Naive thymus-derived CD4-positive, alpha-beta T cell (primary cell): ENCODE measurements at regions not wholly inside any gene's neighbourhood (a gene's known extent, or its start where the extent isn't known, plus 50 kb on each side); places are given as distances from the start of the nearest gene placed in this dataset.

Source experiments
- ATAC-seq: fragments of 150-1000 bp; cut with Tn5 transposase; 2 replicates; pipeline ENCODE4 v1.10.0; 2021; ENCODE audit warnings: mild to moderate bottlenecking, moderate library complexity
- CTCF ChIA-PET: fragments of 350-600 bp; sonication (Branson Sonifier 250); formaldehyde crosslinking; loops from one replicate; lab custom pipeline; 2021; ENCODE audit warnings: antibody characterized with exemption; lab: Charles Lee
- POLR2A ChIA-PET: fragments of 350-600 bp; sonication (Branson Sonifier 250); formaldehyde crosslinking; loops from one replicate; lab custom pipeline; 2021; ENCODE audit warnings: antibody characterized with exemption, inconsistent platforms; lab: Charles Lee
- DNase-seq, 9 donors: peaks; one replicate each; pipeline versions ENCODE4 v3.0.0 to v3.0.0-alpha.2; 2020 to 2022; ENCODE audit warnings: mixed read lengths in 1 of 9
- H3K27ac ChIP-seq: one replicate; pipeline ENCODE4 v1.7.0; 2013; ENCODE audit warnings: mild to moderate bottlenecking, low read depth, low read length, moderate library complexity
- H3K27me3 ChIP-seq, 2 donors: one replicate each; pipeline ENCODE4 v1.7.0; 2013; ENCODE audit warnings: low read length in 2 of 2, mild to moderate bottlenecking in 2 of 2, moderate library complexity in 2 of 2; ENCODE audit not compliant: control insufficient read depth in 2 of 2, insufficient read depth in 2 of 2
- H3K36me3 ChIP-seq, 3 experiments: 1 replicate in 2 of 3; 2 replicates in 1 of 3; pipeline ENCODE4 v1.7.0; 2013; ENCODE audit warnings: low read length in 3 of 3, mild to moderate bottlenecking in 3 of 3, moderate library complexity in 1 of 3; ENCODE audit not compliant: insufficient read depth in 3 of 3, control insufficient read depth in 2 of 3
- H3K4me1 ChIP-seq, 2 donors: one replicate each; pipeline ENCODE4 v1.7.0; 2013; ENCODE audit warnings: low read length in 2 of 2, mild to moderate bottlenecking in 2 of 2, moderate library complexity in 1 of 2; ENCODE audit not compliant: control insufficient read depth in 2 of 2, insufficient read depth in 2 of 2
- H3K4me3 ChIP-seq: 2 replicates; pipeline ENCODE4 v1.7.0; 2013; ENCODE audit warnings: mild to moderate bottlenecking, low read length
- H3K9me3 ChIP-seq, 3 experiments: 1 replicate in 2 of 3; 2 replicates in 1 of 3; pipeline ENCODE4 v1.7.0; 2013; ENCODE audit warnings: low read length in 3 of 3; ENCODE audit not compliant: control insufficient read depth in 2 of 3
- H3K27ac Mint-ChIP-seq, 9 donors: one replicate each; pipeline ENCODE4 v1.8.0; 2020 to 2022; ENCODE audit warnings: mixed read lengths in 9 of 9, mild to moderate bottlenecking in 8 of 9, moderate library complexity in 5 of 9, inconsistent platforms in 2 of 9
- H3K27me3 Mint-ChIP-seq, 5 donors: one replicate each; pipeline ENCODE4 v1.8.0; 2021 to 2022; ENCODE audit warnings: mixed read lengths in 5 of 5, mild to moderate bottlenecking in 1 of 5
- H3K36me3 Mint-ChIP-seq, 5 donors: one replicate each; pipeline ENCODE4 v1.8.0; 2020 to 2022; ENCODE audit warnings: mixed read lengths in 5 of 5, mild to moderate bottlenecking in 3 of 5, inconsistent platforms in 1 of 5
- H3K4me1 Mint-ChIP-seq, 7 donors: one replicate each; pipeline ENCODE4 v1.8.0; 2020 to 2022; ENCODE audit warnings: mixed read lengths in 7 of 7, mild to moderate bottlenecking in 3 of 7, inconsistent platforms in 1 of 7
- H3K4me3 Mint-ChIP-seq, 10 donors: one replicate each; pipeline ENCODE4 v1.8.0; 2020 to 2022; ENCODE audit warnings: mild to moderate bottlenecking in 10 of 10, mixed read lengths in 10 of 10, moderate library complexity in 6 of 10, inconsistent platforms in 2 of 10
- H3K9me3 Mint-ChIP-seq, 11 donors: one replicate each; pipeline ENCODE4 v1.8.0; 2020 to 2022; ENCODE audit warnings: mixed read lengths in 11 of 11, mild to moderate bottlenecking in 4 of 11, inconsistent platforms in 1 of 11, moderate library complexity in 1 of 11
- intact Hi-C, 2 donors: fragments of 100-400 bp; cut with micrococcal nuclease; formaldehyde crosslinking; loops; one replicate each; pipeline ENCODE4 v1.15.1; 2023

GRCh38 chr4:125847518-125847917 is 532.8 kb downstream of the FAT4 start:
- no peaks in the 10 kb centered on the region for H3K9me3 ChIP-seq
- ChIA-PET CTCF (no interaction called here), POLR2A (no interaction called here)
- no peaks in the 10 kb centered on the region for H3K36me3 Mint-ChIP-seq
- H3K27me3 Mint-ChIP-seq: no peaks in the 10 kb centered on the region
- H3K4me3 ChIP-seq: no peak overlapping the region
- H3K4me1 ChIP-seq: no peaks in the 10 kb centered on the region
- H3K9me3 Mint-ChIP-seq: peaks cover 0 to 11% (median 0%) of the 10 kb centered on the region in 11 donors
- intact Hi-C loops: no loop called here
- no peak for ATAC-seq
- H3K4me3 Mint-ChIP-seq: no peak overlapping the region
- H3K4me1 Mint-ChIP-seq: no peaks in the 10 kb centered on the region
- no peaks in the 10 kb centered on the region for H3K27me3 ChIP-seq
- no peak overlapping the region for H3K27ac ChIP-seq
- DNase-seq: no peak
- H3K36me3 ChIP-seq: no peaks in the 10 kb centered on the region
- H3K27ac Mint-ChIP-seq: no peak overlapping the region

DNA sequence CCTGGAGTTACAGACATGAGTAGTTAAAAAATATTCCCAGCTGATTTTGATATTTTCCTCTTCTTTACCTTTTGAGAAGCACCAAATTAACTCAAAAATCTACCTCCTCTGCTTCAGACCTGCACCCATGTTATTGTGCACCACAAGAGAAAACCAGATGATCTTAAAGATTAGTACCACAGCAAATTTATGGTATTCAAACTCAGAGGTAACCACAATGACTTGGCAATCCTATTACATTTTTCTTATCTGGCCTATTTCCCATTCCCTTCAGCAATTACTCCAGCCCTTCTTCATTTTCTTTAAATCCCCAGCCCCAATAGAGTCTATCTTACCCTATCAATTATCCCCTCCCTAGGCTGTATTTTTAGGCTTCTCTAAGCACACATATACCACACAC is 535.1 kb downstream of the FAT4 start:
- H3K9me3 ChIP-seq: no peaks in the 10 kb centered on the region
- DNase-seq (no peak), ATAC-seq (no peak)
- ChIA-PET POLR2A (no interaction called here), CTCF (no interaction called here)
- Mint-ChIP-seq H3K27me3 (no peaks in the 10 kb centered on the region), H3K4me3 (no peak overlapping the region), H3K9me3 (peaks cover 0 to 4% (median 0%) of the 10 kb centered on the region in 11 donors), H3K36me3 (no peaks in the 10 kb centered on the region), H3K27ac (no peak overlapping the region), H3K4me1 (no peaks in the 10 kb centered on the region)
- no peak overlapping the region for H3K27ac ChIP-seq
- H3K27me3 ChIP-seq: no peaks in the 10 kb centered on the region
- intact Hi-C loops: no loop called here
- no peak overlapping the region for H3K4me3 ChIP-seq
- no peaks in the 10 kb centered on the region for H3K36me3 ChIP-seq
- H3K4me1 ChIP-seq: no peaks in the 10 kb centered on the region

GRCh38 chr4:125891597-125892258 is 577.0 kb downstream of the FAT4 start:
- H3K4me3 Mint-ChIP-seq: no peak overlapping the region
- H3K27ac Mint-ChIP-seq: no peak overlapping the region
- H3K36me3 ChIP-seq: no peaks in the 10 kb centered on the region
- no peaks in the 10 kb centered on the region for H3K4me1 Mint-ChIP-seq
- intact Hi-C loops: no loop called here
- no peaks in the 10 kb centered on the region for H3K9me3 ChIP-seq
- H3K27me3 ChIP-seq: no peaks in the 10 kb centered on the region
- H3K9me3 Mint-ChIP-seq: peaks cover 2 to 30% (median 11%) of the 10 kb centered on the region in 11 donors
- no peak overlapping the region for H3K4me3 ChIP-seq
- ATAC-seq (no peak), DNase-seq (no peak)
- H3K27me3 Mint-ChIP-seq: no peaks in the 10 kb centered on the region
- no peaks in the 10 kb centered on the region for H3K36me3 Mint-ChIP-seq
- no peak overlapping the region for H3K27ac ChIP-seq
- no peaks in the 10 kb centered on the region for H3K4me1 ChIP-seq
- POLR2A ChIA-PET: no interaction called here
- CTCF ChIA-PET: no interaction called here

DNA sequence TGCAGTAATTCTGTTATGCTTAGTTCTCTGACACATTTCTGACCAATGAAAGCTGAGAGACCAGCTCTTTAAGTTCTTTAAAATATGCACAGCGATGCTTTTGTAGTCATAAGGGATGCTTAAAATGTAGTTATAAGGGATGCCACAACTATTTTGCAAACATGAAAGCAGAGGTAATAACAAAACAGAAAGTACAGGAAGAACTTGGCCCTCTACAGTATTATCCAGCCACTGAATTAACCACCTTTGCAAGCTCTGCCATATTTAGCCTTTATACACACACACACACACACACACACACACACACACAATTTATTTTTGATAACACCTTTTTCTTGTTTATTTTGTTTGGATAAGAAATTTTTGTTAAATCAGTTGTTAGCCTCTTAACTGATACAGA is 590.0 kb downstream of the FAT4 start:
- ATAC-seq (no peak), DNase-seq (no peak)
- peaks cover 0 to 28% (median 4%) of the 10 kb centered on the region in 11 donors for H3K9me3 Mint-ChIP-seq
- POLR2A ChIA-PET: no interaction called here
- Histone ChIP-seq H3K36me3 (no peaks in the 10 kb centered on the region), H3K4me1 (no peaks in the 10 kb centered on the region), H3K9me3 (no peaks in the 10 kb centered on the region), H3K27ac (no peak overlapping the region), H3K27me3 (no peaks in the 10 kb centered on the region), H3K4me3 (no peak overlapping the region)
- H3K4me1 Mint-ChIP-seq: no peaks in the 10 kb centered on the region
- no peak overlapping the region for H3K4me3 Mint-ChIP-seq
- intact Hi-C loops: no loop called here
- no peaks in the 10 kb centered on the region for H3K36me3 Mint-ChIP-seq
- CTCF ChIA-PET: no interaction called here
- no peaks in the 10 kb centered on the region for H3K27me3 Mint-ChIP-seq
- H3K27ac Mint-ChIP-seq: no peak overlapping the region

- intact Hi-C loops: no loop called here
- DNase-seq (no peak), ATAC-seq (no peak)
- H3K36me3 Mint-ChIP-seq: no peaks in the 10 kb centered on the region
- no peaks in the 10 kb centered on the region for H3K36me3 ChIP-seq
- no peak overlapping the region for H3K4me3 ChIP-seq
- CTCF ChIA-PET: no interaction called here
- no peak overlapping the region for H3K27ac ChIP-seq
- H3K27me3 Mint-ChIP-seq: no peaks in the 10 kb centered on the region
- no peaks in the 10 kb centered on the region for H3K27me3 ChIP-seq
- H3K9me3 Mint-ChIP-seq: peaks cover 0 to 23% (median 4%) of the 10 kb centered on the region in 11 donors
- no peaks in the 10 kb centered on the region for H3K4me1 ChIP-seq
- H3K4me3 Mint-ChIP-seq: no peak overlapping the region
- no peak overlapping the region for H3K27ac Mint-ChIP-seq
- POLR2A ChIA-PET: no interaction called here
- H3K9me3 ChIP-seq: no peaks in the 10 kb centered on the region
- H3K4me1 Mint-ChIP-seq: no peaks in the 10 kb centered on the region
Observed at GRCh38 chr4:125911058-125911457, 596.3 kb downstream of the FAT4 start.

GRCh38 chr4:125911481-125911880 is 596.7 kb downstream of the FAT4 start:
- ATAC-seq (no peak), DNase-seq (no peak)
- H3K27ac Mint-ChIP-seq: no peak overlapping the region
- Histone ChIP-seq H3K27me3 (no peaks in the 10 kb centered on the region), H3K36me3 (no peaks in the 10 kb centered on the region), H3K4me3 (no peak overlapping the region), H3K4me1 (no peaks in the 10 kb centered on the region), H3K9me3 (no peaks in the 10 kb centered on the region), H3K27ac (no peak overlapping the region)
- no peaks in the 10 kb centered on the region for H3K27me3 Mint-ChIP-seq
- peaks cover 0 to 23% (median 4%) of the 10 kb centered on the region in 11 donors for H3K9me3 Mint-ChIP-seq
- no peaks in the 10 kb centered on the region for H3K36me3 Mint-ChIP-seq
- no peaks in the 10 kb centered on the region for H3K4me1 Mint-ChIP-seq
- CTCF ChIA-PET: no interaction called here
- no peak overlapping the region for H3K4me3 Mint-ChIP-seq
- POLR2A ChIA-PET: no interaction called here
- intact Hi-C loops: no loop called here

DNA sequence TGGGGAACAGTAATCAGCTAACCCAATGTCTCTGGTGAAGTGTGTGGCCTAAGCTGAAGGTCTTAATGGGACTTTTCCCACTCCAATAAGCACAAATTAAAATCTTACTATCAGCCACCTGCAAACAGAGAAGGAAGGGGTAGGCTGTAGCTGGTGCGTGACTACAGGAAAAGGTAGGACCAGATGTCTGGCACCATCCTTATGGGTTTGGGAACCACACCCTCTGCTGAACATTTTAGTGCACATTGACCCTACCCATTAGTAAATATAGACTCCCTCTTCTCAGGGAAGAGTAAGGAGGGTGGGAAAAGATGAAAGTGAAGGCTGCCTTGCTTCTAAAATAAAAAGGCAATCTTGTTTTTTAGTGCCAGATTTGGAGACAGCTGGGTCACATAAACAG is 602.8 kb downstream of the FAT4 start:
- H3K36me3 ChIP-seq: no peaks in the 10 kb centered on the region
- H3K9me3 Mint-ChIP-seq: peaks cover 0 to 11% (median 3%) of the 10 kb centered on the region in 11 donors
- H3K4me1 Mint-ChIP-seq: no peaks in the 10 kb centered on the region

More for the DNA sequence above, 602.8 kb downstream of the FAT4 start:
- Histone ChIP-seq H3K4me3 (no peak overlapping the region), H3K27me3 (peaks cover 0 to 4% of the 10 kb centered on the region in 2 donors), H3K4me1 (no peaks in the 10 kb centered on the region), H3K27ac (no peak overlapping the region), H3K9me3 (no peaks in the 10 kb centered on the region)
- no peaks in the 10 kb centered on the region for H3K36me3 Mint-ChIP-seq
- no peaks in the 10 kb centered on the region for H3K27me3 Mint-ChIP-seq
- ChIA-PET POLR2A (no interaction called here), CTCF (no interaction called here)
- no peak overlapping the region for H3K27ac Mint-ChIP-seq
- no peak for ATAC-seq
- no peak for DNase-seq
- intact Hi-C loops: no loop called here
- H3K4me3 Mint-ChIP-seq: no peak overlapping the region
